HEK293T (cell line): ENCODE measurements at regions not wholly inside any gene's neighbourhood (a gene's known extent, or its start where the extent isn't known, plus 50 kb on each side); places are given as distances from the start of the nearest gene placed in this dataset.

ENCODE experiments used
- CTCF ChIA-PET: fragments of 350-600 bp; formaldehyde crosslinking; extraction: SDS; loops from one replicate; lab custom pipeline; 2021; ENCODE audit warnings: antibody characterized with exemption, inconsistent platforms; lab: Yijun Ruan, JAX
- POLR2A ChIA-PET: fragments of 350-600 bp; formaldehyde crosslinking; extraction: SDS; loops from one replicate; lab custom pipeline; 2020; ENCODE audit warnings: antibody characterized with exemption, inconsistent platforms; lab: Yijun Ruan, JAX
- DNase-seq: peaks from one replicate; pipeline ENCODE4 v3.0.0; 2012; ENCODE audit warnings: mixed read lengths; ENCODE audit errors: extremely low spot score
- ARNT ChIP-seq: fragments of 450-650 bp; IDR thresholded peaks from 2 replicates; pipeline ENCODE4 v1.6.1; 2017; ENCODE audit warnings: mild to moderate bottlenecking
- BHLHE40 ChIP-seq: fragments of 450-650 bp; IDR thresholded peaks from 2 replicates; pipeline ENCODE4 v1.6.1; 2016; ENCODE audit warnings: mild to moderate bottlenecking, moderate library complexity, borderline replicate concordance
- CTBP1 ChIP-seq: fragments of 450-650 bp; IDR thresholded peaks from 2 replicates; pipeline ENCODE4 v1.6.1; 2016; ENCODE audit warnings: borderline replicate concordance
- ELF4 ChIP-seq: fragments of 450-650 bp; IDR thresholded peaks from 2 replicates; pipeline ENCODE4 v1.6.1; 2017; ENCODE audit warnings: antibody characterized with exemption
- FOXA1 ChIP-seq: fragments of 450-650 bp; IDR thresholded peaks from 2 replicates; pipeline ENCODE4 v1.6.1; 2016; ENCODE audit warnings: mild to moderate bottlenecking
- FOXK2 ChIP-seq: fragments of 450-650 bp; IDR thresholded peaks from 2 replicates; pipeline ENCODE4 v1.6.1; 2016; ENCODE audit warnings: mild to moderate bottlenecking
- FOXM1 ChIP-seq: fragments of 450-650 bp; IDR thresholded peaks from 2 replicates; pipeline ENCODE4 v1.6.1; 2017; ENCODE audit warnings: mild to moderate bottlenecking, borderline replicate concordance
- HDGF ChIP-seq: fragments of 450-650 bp; IDR thresholded peaks from 2 replicates; pipeline ENCODE4 v1.6.1; 2017; ENCODE audit warnings: antibody characterized with exemption, borderline replicate concordance
- L3MBTL2 ChIP-seq: fragments of 450-650 bp; conservative IDR thresholded peaks from 2 replicates; pipeline ENCODE4 v1.6.1; 2016; ENCODE audit warnings: mild to moderate bottlenecking
- LEF1 ChIP-seq: fragments of 450-650 bp; IDR thresholded peaks from 2 replicates; pipeline ENCODE4 v1.6.1; 2017; ENCODE audit warnings: mild to moderate bottlenecking, borderline replicate concordance
- NFRKB ChIP-seq: fragments of 450-650 bp; IDR thresholded peaks from 2 replicates; pipeline ENCODE4 v1.6.1; 2016; ENCODE audit warnings: mild to moderate bottlenecking, moderate library complexity
- PKNOX1 ChIP-seq: fragments of 450-650 bp; IDR thresholded peaks from 2 replicates; pipeline ENCODE4 v1.6.1; 2016
- SP1 ChIP-seq: fragments of 450-650 bp; IDR thresholded peaks from 2 replicates; pipeline ENCODE4 v1.6.1; 2017
- SUZ12 ChIP-seq: fragments of 450-650 bp; IDR thresholded peaks from 2 replicates; pipeline ENCODE4 v1.6.1; 2016; ENCODE audit warnings: mild to moderate bottlenecking
- TARDBP ChIP-seq: fragments of 450-650 bp; IDR thresholded peaks from 2 replicates; pipeline ENCODE4 v1.6.1; 2016
- ZNF384 ChIP-seq: fragments of 450-650 bp; IDR thresholded peaks from 2 replicates; pipeline ENCODE4 v1.6.1; 2016

- no peak for TF ChIP-seq BHLHE40
- TF ChIP-seq ZNF384 = no peak
- ChIA-PET CTCF (no interaction called here), POLR2A (no interaction called here)
- no peak for DNase-seq
Observed at GRCh38 chr19:31730270-31730669, 381.0 kb upstream of the TSHZ3 start.

GRCh38 chr19:31733591-31733990, 384.4 kb upstream of the TSHZ3 start:
- no peak for DNase-seq
- TF ChIP-seq BHLHE40 (no peak), FOXM1 (no peak), SP1 (no peak), PKNOX1 (no peak), FOXA1 (no peak), ELF4 (no peak), ARNT (no peak), ZNF384 (no peak), FOXK2 (no peak), HDGF (no peak), LEF1 (no peak), SUZ12 (no peak), NFRKB (no peak), L3MBTL2 (no peak), CTBP1 (no peak)
- ChIA-PET CTCF (no interaction called here), POLR2A (no interaction called here)

- CTCF ChIA-PET = no interaction called here
- DNase-seq = no peak
- POLR2A ChIA-PET = no interaction called here
- TF ChIP-seq TARDBP (no peak), ELF4 (no peak)
Observed at GRCh38 chr19:31742249-31742648, 393.0 kb upstream of the TSHZ3 start.

GRCh38 chr19:31745731-31746130, 396.5 kb upstream of the TSHZ3 start:
- no peak for TF ChIP-seq TARDBP
- no peak for TF ChIP-seq HDGF
- TF ChIP-seq L3MBTL2 = no peak
- TF ChIP-seq FOXK2 = no peak
- no peak for TF ChIP-seq PKNOX1
- no peak for TF ChIP-seq SUZ12
- TF ChIP-seq LEF1 = no peak
- TF ChIP-seq NFRKB = no peak
- TF ChIP-seq ZNF384 = no peak
- TF ChIP-seq SP1 = no peak
- TF ChIP-seq FOXA1 = no peak
- TF ChIP-seq BHLHE40 = no peak
- TF ChIP-seq ARNT = no peak
- TF ChIP-seq FOXM1 = no peak
- no peak for TF ChIP-seq ELF4
- no peak for TF ChIP-seq CTBP1
- ChIA-PET CTCF (no interaction called here), POLR2A (no interaction called here)
- DNase-seq = no peak

- no peak for DNase-seq
- TF ChIP-seq TARDBP (no peak), ELF4 (no peak), ZNF384 (no peak), FOXK2 (no peak), ARNT (no peak), HDGF (no peak)
- CTCF ChIA-PET = no interaction called here
- POLR2A ChIA-PET = no interaction called here
Observed at GRCh38 chr19:31749231-31749630, 400.0 kb upstream of the TSHZ3 start.

GRCh38 chr19:31759359-31759758, 410.1 kb upstream of the TSHZ3 start:
- no peak for TF ChIP-seq ARNT
- no peak for TF ChIP-seq PKNOX1
- TF ChIP-seq LEF1 = no peak
- TF ChIP-seq FOXM1 = no peak
- TF ChIP-seq SUZ12 = no peak
- TF ChIP-seq HDGF = no peak
- TF ChIP-seq TARDBP = no peak
- no peak for TF ChIP-seq ELF4
- no peak for TF ChIP-seq L3MBTL2
- DNase-seq = no peak
- ChIA-PET POLR2A (no interaction called here), CTCF (no interaction called here)

GRCh38 chr19:31761281-31761913, 412.2 kb upstream of the TSHZ3 start:
- ChIA-PET CTCF (interaction anchor here (0.6 kb wide), 1 partner anchor 1423 kb away, joined by 3 read pairs; no protein-coding TSS in a partner anchor), POLR2A (no interaction called here)
- no peak for DNase-seq
- TF ChIP-seq BHLHE40 (no peak), ARNT (no peak), PKNOX1 (no peak), FOXA1 (no peak), FOXK2 (no peak), SUZ12 (no peak), ELF4 (no peak), L3MBTL2 (no peak)
